ENCODE measurements at regions not wholly inside any gene's neighbourhood (a gene's known extent, or its start where the extent isn't known, plus 50 kb on each side); places are given as distances from the start of the nearest gene placed in this dataset.

DNA sequence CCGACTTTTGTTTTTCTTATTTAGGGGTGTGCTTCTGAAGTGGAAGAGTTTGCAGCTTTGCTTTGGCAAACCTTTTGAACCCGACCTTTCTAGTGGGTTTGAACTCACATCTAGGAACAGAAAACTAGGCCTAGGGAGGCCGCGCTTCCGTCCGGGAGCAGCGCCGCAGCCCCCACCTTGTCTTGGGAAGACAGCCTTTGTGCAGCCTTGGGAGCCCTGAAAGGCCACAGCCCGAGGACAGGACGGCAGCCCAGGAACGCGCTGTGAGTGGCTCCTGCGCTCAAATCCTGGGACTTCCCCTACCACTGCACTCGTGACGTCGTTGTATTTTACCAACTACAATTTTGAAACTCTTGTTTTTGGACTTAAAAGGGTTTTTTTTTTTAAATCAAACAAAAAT is 53.7 kb upstream of the ZNF267 start:
- H3K9ac ChIP-seq (ENCODE audit: low read length): no peak overlapping the region
- DNase-seq (ENCODE audit: low read depth, low spot score): no peak
- no TSS peak for BruUV-seq (replicated peaks)
- TF ChIP-seq, protein P1, sequence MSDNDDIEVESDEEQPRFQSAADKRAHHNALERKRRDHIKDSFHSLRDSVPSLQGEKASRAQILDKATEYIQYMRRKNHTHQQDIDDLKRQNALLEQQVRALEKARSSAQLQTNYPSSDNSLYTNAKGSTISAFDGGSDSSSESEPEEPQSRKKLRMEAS (IDR thresholded peaks at IDR 0.05): no peak
- TF ChIP-seq EZH2 (IDR thresholded peaks at IDR 0.05) (no peak), FOSL1 (IDR thresholded peaks at IDR 0.05; ENCODE audit: low read depth) (no peak), JUND (IDR thresholded peaks at IDR 0.05) (no peak), ZNF274 (IDR thresholded peaks at IDR 0.05; ENCODE audit: low read depth, low read length) (no peak), CBX3 (IDR thresholded peaks at IDR 0.05; ENCODE audit: low read depth) (no peak), SP1 (IDR thresholded peaks at IDR 0.05; ENCODE audit: low read depth) (no peak), EZH2phosphoT487 (IDR thresholded peaks at IDR 0.05; ENCODE audit: borderline replicate concordance) (no peak), TCF7L2 (IDR thresholded peaks at IDR 0.05; ENCODE audit: borderline replicate concordance, extremely low read depth, insufficient read depth, insufficient read length) (no peak), POLR2A (IDR thresholded peaks at IDR 0.05; ENCODE audit: borderline replicate concordance, extremely low read depth, insufficient read depth, insufficient read length) (no peak), SIN3A (IDR thresholded peaks at IDR 0.05; ENCODE audit: low read depth) (no peak), CEBPB (IDR thresholded peaks at IDR 0.05; ENCODE audit: low read depth) (no peak), EGR1 (IDR thresholded peaks at IDR 0.05; ENCODE audit: low read depth) (no peak), RAD21 (IDR thresholded peaks at IDR 0.05; ENCODE audit: low read depth) (no peak), ZFX (IDR thresholded peaks at IDR 0.05) (no peak), YY1 (IDR thresholded peaks at IDR 0.05; ENCODE audit: extremely low read depth, insufficient replicate concordance, low read depth, low read length) (no peak), ELF1 (IDR thresholded peaks at IDR 0.05; ENCODE audit: borderline replicate concordance, low read depth) (no peak)
- TF ChIP-seq, protein P2, sequence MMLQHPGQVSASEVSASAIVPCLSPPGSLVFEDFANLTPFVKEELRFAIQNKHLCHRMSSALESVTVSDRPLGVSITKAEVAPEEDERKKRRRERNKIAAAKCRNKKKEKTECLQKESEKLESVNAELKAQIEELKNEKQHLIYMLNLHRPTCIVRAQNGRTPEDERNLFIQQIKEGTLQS (IDR thresholded peaks at IDR 0.05): no peak
- TF ChIP-seq, protein P3, sequence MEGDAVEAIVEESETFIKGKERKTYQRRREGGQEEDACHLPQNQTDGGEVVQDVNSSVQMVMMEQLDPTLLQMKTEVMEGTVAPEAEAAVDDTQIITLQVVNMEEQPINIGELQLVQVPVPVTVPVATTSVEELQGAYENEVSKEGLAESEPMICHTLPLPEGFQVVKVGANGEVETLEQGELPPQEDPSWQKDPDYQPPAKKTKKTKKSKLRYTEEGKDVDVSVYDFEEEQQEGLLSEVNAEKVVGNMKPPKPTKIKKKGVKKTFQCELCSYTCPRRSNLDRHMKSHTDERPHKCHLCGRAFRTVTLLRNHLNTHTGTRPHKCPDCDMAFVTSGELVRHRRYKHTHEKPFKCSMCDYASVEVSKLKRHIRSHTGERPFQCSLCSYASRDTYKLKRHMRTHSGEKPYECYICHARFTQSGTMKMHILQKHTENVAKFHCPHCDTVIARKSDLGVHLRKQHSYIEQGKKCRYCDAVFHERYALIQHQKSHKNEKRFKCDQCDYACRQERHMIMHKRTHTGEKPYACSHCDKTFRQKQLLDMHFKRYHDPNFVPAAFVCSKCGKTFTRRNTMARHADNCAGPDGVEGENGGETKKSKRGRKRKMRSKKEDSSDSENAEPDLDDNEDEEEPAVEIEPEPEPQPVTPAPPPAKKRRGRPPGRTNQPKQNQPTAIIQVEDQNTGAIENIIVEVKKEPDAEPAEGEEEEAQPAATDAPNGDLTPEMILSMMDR (IDR thresholded peaks at IDR 0.05 in 2 of 3, conservative IDR thresholded peaks at IDR 0.05 in 1 of 3; ENCODE audit: borderline replicate concordance in 1 of 3, insufficient read depth in 1 of 3, low read depth in 2 of 3, low read length in 2 of 3): no peak
- no peaks in the 10 kb centered on the region for H3K9me2 ChIP-seq (ENCODE audit: insufficient read depth)
- CTCF ChIA-PET: no interaction called here
- no peaks in the 10 kb centered on the region; a peak in 1 of 4 replicates for H3K9me3 ChIP-seq (ENCODE audit: control insufficient read depth in 1 of 2, insufficient read depth in 1 of 2, low read depth in 1 of 2, low read length in 2 of 2)
- RAD21 ChIA-PET (ENCODE audit: low non-redundant PET in 1 of 2, low total read pairs in 2 of 2, uncharacterized antibody in 2 of 2, unreplicated experiment in 2 of 2): no interaction called here
- H3K36me3 ChIP-seq (ENCODE audit: control insufficient read depth in 1 of 2, insufficient read depth in 2 of 2, low read length in 2 of 2): no peaks in the 10 kb centered on the region
- no peak overlapping the region for H3K4me3 ChIP-seq (replicated peaks in 1 of 2; ENCODE audit: low read depth in 1 of 2, low read length in 2 of 2)
- no peak overlapping the region for H3K4me2 ChIP-seq (ENCODE audit: low read length)
- intact Hi-C loops (cut with micrococcal nuclease): no loop called here
- POLR2A ChIA-PET: no interaction called here
- H3K27me3 ChIP-seq (ENCODE audit: insufficient read depth, low read length): no peaks in the 10 kb centered on the region
- no peaks in the 10 kb centered on the region for H4K20me1 ChIP-seq (ENCODE audit: insufficient read depth)
- H2AFZ ChIP-seq (ENCODE audit: low read depth, low read length, poor library complexity, severe bottlenecking): no peak overlapping the region
- H3K4me1 ChIP-seq (ENCODE audit: control insufficient read depth in 1 of 2, insufficient read depth in 2 of 2, low read length in 2 of 2): no peaks in the 10 kb centered on the region
- no peak overlapping the region for H3K27ac ChIP-seq (ENCODE audit: low read depth, low read length)
- no peaks in the 10 kb centered on the region for H3K79me2 ChIP-seq (ENCODE audit: insufficient read depth, low read length)
- ATAC-seq: no peak

All from HCT116 (cell line).